ENCODE measurements at regions not wholly inside any gene's neighbourhood (a gene's known extent, or its start where the extent isn't known, plus 50 kb on each side); places are given as distances from the start of the nearest gene placed in this dataset.

DNA sequence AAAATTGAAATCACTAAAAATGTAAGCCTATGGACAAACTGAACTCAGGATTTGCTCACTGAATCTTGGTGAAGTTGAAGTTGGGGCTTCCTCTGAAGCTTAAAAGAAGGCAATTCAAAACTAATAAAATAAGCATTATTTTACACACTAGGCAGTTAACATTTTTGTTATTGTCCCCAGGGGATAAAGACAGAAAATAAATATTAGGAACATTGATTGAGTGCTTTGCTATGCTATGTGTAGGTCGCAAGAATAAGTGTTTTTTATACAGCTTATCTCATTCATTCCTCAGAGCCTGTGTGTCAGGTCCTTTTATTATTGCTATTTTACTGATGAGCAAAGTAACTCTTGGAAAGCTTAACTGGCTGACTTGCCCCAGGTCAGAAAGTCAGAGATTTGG, 82.2 kb downstream of the ZNF608 start:
- no peak for DNase-seq (ENCODE audit: low read depth in 4 of 4, low spot score in 1 of 4)

DNA sequence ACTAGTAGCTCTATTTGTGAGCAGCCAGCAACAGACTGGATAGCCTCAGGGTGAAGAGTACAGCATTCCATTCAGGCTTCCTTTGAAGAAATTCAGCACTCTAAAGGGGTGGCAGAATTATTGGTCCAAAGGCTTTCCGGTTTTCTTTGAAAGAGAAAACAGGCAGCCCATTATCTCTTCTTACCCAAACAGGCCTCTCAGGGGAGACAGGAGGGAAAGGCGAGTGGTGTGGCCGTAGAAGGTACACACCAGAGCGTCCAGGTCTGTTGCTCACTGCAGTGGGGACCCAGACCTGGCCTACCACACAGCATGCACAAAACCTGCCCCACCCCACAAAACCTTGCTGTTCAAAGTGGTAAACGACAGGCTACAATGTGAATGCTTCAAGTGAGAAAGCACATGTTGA, 83.3 kb downstream of the ZNF608 start:
- no peak for DNase-seq (ENCODE audit: low read depth in 4 of 4, low spot score in 1 of 4)

DNA sequence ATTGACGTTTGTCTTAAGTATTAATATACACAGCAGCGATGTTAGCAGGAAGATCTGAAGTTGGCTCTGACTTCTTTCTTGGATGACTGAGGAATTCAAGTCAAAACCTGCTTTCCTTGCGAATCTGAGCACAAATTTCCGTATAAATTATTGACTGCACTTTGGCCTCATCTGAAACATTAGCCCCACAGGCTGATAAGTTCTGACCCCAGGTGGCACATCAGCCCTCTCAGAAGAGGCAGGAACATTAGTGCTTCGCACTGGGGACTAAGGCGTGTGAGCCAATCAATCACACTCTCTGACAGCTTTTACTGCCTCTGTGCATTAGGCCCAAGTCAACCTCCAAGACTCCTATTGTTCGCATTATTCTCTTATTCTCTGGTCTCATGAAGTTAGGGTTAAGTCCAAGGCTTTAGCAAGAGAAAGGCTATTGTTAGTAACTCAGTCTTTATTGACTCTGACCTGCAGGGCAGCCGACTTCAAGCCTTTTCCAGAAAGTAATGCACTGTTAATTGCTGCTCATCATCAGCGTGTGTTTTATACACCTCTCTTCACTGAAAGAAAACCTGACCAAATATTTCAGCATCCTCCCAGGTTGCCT, 84.2 kb downstream of the ZNF608 start:
- no peak for DNase-seq (ENCODE audit: low read depth in 4 of 4, low spot score in 1 of 4)

DNA sequence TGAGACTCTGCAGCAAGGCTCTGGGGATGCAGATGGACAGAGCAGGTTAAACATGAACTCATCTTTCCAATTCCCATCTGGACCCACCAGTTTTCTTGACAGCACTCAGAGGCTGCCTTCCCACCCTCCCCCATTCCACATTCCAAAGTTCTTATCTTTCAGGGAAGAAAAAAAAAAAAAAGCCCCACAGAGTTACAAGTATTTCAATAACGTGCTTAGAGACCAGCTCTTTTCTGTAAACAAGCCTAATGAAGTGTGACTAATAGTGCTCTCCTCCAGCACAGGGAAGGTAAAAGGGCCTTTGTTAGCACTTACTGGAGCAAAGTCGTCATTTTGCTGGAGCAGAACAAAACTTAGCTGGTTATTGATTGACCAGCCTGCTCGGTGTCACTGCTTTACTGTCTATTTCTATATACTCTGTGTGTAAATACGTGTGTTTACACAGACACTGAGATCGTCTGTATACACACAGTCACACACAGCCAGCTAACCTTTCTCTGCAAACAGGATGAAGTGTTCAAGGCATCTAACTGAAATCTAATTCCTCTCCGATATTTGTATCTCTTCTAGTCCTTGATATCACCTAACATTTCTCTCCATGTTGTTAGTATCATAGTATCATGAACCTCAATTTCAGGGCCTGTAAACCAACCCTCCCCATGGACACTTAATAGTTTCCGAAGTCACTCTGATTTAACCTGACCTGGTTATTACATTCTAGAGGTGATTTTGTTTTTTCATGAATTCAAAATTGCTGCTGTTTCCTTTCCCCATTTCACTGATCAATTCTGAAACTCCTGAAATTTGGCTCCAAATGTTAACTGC, 84.9 kb downstream of the ZNF608 start:
- no peak for DNase-seq (ENCODE audit: low read depth in 4 of 4, low spot score in 1 of 4)

DNA sequence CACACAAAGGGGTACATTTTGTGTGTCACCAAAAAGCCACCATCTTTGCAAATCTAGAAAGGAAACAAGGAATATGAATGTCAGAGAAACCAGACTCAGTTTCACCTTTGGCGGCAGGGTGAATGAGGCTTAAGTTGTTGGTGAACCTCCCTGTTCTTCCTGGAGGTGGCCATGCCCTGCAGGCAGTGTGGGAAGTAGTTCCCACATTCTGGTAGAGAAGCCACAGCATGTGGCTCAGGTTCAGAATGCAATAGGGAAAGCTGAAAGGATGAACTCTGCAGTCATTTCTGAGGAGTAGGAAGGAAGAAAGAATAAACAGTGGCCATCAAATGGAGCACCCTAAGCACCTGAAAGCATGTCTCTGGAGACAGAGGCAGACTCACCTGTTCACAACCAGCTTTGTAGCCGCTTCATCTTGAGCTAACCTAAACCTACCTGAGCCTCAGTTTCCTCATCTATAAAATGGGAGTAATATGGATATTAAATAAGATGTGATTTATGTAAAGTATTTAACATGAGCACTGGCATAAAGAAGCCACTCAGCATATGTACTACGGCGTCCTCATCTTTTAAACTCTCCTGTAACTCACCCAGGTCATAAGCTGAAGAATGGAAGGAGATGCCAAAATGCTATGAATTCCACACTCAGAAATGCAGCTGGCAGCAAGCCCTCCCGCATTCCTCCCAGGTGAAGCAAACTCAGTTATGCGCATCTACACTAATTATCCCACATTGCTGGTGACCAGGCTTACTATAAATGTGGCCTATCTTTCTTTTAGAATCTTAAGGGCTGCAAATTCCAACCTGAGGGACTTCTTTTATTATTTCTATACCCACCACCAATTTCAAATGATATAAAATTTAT, 86.0 kb downstream of the ZNF608 start:
- no peak for DNase-seq (ENCODE audit: low read depth in 4 of 4, low spot score in 1 of 4)

DNA sequence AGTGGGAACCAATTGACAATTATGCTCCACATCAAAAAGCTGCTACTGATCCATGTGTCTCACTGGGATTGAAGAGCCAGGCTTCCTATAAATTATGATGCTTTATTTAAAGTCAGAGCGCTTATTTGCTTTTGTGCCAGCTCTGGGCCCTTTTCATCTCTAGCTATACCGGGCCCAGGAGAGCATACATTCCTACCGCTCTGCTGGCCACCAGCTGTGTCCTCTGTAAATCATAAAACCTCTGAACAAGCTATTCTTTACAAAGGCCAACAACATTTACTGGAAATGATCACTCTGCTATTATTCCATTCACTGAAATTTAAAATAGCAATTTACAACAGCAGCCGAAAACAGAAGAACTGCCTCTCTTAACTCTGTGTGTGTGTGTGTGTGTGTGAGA, 86.6 kb downstream of the ZNF608 start:
- DNase-seq (ENCODE audit: low read depth in 4 of 4, low spot score in 1 of 4), result no peak

DNA sequence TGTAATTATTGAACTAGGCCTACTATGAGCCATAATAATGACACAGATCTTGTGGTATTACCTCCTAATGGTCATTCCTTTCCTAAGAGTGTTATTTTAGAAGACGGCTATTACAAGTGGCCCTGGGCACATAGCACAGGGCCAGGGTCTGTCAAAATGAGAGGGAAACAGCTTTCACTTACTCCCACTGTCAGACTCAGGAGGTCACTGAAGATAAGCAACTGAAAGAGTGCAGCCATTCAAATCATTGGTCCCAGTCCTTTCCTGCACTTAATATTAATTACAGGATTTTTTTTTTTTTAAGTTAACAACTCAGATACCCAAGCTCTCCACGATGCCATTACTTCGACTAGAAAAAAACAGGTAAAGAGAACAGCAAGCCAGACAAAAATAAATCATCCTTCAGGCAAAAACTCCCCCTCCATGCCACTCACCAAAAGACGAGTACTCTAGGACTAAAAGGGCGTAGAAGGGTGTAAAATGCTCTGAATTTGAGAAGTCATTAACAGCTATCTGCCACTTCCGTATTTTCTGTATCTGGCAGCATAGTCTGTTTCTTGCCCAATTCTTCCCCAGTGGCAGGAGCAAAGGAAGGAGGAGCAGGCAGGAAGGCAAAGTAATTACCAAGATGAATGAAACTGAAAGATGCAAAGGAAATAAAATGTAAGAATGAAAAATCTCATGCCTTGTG, 87.4 kb downstream of the ZNF608 start:
- no peak for DNase-seq (ENCODE audit: low read depth in 4 of 4, low spot score in 1 of 4)

DNA sequence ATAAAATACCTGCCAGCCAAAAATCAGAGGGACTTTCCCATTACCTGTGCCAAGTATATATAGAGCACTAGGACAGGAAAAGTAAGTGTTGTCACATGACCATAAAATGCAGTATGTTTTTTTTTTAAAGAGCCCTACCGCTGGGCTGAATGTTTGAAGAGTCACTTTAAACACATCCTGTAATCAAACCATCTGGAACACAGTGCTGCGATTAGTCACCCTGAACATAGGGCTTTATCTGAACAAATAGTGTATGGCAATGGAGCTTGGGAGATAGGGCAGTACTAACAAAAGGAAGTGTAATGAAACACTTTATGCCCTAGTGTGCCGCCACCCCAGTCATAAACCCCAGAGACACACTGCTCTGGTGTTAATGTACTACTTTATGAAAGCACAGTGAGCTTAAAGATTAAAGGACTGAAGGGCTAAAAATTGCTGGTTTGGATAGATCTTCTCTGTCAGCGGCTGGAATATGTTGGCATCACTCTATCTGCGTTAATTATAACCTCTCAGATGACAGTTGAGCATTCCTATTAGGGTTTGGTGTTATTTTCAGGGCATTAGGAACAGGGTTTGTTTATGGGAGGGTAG, 90.4 kb downstream of the ZNF608 start:
- DNase-seq (ENCODE audit: low read depth in 4 of 4, low spot score in 1 of 4), result no peak

DNA sequence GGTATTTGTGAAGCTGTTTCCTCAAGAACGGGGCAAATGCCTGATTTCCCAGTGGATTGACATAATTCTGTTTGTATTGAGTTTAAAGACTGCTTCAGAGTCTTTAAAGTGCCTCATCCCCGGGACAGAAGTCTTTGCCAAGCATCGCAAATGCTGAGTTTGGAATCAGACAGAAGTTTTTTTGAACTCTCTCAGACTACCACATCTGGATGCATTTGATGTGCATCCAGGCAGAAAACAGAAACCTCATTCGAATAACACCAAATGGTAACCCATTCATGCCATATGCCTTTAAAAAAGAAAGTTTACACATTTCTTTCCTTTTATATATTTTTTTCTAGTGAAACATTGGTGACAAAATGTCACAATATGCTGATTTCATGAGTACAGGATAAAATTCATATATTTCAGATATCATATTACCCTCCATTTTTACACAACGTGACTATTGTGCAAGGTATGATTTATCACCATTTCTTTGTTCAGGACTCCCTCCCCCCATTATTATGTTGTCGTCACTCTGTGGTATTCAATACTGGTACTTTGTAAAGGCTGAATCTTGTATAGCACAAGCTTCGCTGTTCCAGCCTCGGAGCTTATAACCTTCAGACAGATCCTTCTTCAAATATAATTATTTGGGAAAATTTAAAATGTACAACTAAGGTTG, 91.1 kb downstream of the ZNF608 start:
- no peak for DNase-seq (ENCODE audit: low read depth in 4 of 4, low spot score in 1 of 4)

DNA sequence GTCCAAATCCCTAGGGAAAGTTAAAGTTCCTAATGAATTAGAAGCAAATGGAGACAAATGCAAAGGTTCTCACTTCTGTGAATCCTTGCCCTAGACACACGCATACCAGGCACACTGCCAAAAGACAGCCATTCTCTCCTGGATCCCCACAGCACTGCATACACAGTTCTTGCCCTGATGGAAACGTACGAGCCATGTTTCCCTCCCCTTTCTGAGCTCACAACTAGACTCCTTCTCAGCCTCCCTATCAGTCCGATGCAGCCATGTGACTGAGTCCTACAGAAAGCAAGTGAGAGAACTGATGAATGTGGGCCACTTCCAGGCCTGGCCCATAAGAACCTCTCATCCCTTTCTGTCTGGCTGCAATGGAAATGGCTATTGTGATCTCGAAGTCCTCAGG, 92.0 kb downstream of the ZNF608 start:
- DNase-seq (ENCODE audit: low read depth in 4 of 4, low spot score in 1 of 4), result no peak

DNA sequence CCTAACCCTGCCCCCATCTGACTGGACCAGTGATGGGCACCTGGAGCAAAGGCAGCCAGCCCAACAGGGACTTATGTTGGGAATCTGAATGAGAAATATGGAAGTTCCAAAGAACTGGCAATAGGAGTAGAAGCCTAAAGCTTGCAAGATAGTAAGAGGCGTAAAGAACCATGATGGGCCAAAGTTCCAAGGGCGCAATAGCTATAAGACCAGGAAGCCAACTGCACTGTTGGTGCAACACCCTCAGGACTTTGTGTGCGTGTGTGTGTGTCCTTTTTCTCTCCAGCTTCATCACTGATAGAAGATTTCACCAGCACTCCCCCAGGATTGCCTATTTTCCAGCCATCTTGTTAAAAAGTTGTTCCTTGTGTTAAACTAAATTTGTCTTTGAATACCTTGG, 92.8 kb downstream of the ZNF608 start:
- DNase-seq (ENCODE audit: low read depth in 4 of 4, low spot score in 1 of 4), result no peak

DNA sequence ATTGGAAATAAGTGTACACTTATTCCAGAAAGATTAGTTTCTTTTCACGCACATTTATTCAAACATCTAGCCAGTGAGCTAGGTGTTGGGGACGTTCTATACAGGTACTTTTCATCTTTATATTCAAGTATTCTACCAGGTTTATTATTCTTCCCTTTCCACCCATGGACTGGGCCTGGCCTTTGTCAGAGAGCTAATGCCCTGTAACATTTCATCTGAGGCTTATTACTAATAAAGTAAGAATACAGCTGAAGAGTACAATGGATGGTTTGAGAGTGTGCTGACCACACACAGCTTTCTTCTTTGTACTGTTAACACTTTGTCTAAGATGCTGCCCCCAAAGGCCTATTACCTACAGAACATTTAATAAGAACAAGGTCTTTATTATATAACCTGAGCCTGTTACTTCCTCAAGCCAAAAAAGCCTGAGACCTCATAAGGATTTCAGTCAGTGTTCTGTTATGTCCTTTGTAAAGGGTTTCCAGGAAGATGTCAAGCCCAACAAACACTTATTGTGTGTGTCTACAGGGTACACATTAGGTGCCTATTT, 93.5 kb downstream of the ZNF608 start:
- no peak for DNase-seq (ENCODE audit: low read depth in 4 of 4, low spot score in 1 of 4)

DNA sequence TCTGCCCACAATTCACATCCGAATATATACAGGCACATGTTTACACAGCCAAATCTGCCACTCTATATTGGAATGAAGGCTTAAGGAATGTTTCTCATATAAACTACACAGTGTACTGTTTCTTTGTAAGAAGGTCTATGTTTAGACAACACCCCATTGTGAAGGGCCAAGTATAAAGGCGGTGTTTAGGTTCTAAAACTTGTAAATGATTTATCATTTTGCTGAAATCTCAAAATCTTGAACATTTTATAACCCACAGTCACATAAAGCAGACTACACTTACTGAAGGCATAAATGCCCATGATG, 94.0 kb downstream of the ZNF608 start:
- no peak for DNase-seq (ENCODE audit: low read depth in 4 of 4, low spot score in 1 of 4)

DNA sequence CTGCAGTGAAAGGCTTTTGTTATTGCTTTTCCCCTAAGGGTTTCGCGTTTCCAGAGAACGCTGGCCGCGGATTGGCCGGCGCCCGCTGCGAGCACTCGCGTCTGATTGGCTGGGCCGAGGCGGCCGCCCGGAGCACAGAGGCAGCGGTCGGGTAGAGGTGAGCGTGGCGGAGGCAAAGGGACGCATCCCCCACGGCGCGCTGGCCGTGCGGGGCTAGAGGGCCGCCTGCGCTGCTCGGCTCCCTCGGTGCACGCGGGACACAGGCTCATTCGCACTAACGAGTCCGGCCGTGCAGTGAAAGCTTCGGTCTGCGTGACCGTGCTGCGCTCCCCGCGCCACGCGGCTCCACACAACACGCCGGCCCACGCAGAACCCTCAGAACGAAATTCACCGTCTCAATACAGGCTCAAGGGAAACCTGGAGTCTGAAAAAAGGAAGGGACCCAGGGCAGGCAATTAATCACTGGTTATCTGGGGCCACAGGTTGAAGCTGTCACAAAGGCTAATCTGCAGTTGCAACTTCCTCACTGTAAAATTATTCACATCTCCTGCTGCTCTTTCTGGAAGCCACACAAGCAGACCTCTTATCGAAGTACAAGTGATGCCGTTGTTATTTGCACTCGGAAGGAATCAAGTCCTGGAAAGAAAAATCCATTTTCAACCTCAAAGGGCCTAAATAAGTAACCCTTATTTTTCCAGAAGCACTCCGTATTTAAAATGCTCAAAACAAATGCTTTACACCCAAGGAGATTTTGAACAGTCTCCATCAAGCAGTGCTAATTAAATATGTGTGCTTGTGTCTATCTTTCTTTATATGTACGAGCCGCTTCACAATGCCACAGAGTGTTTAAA, 94.6 kb downstream of the ZNF608 start:
- peak in 2 of 4 experiments; percentile 1 to 8 for DNase-seq (ENCODE audit: low read depth in 4 of 4, low spot score in 1 of 4)

DNA sequence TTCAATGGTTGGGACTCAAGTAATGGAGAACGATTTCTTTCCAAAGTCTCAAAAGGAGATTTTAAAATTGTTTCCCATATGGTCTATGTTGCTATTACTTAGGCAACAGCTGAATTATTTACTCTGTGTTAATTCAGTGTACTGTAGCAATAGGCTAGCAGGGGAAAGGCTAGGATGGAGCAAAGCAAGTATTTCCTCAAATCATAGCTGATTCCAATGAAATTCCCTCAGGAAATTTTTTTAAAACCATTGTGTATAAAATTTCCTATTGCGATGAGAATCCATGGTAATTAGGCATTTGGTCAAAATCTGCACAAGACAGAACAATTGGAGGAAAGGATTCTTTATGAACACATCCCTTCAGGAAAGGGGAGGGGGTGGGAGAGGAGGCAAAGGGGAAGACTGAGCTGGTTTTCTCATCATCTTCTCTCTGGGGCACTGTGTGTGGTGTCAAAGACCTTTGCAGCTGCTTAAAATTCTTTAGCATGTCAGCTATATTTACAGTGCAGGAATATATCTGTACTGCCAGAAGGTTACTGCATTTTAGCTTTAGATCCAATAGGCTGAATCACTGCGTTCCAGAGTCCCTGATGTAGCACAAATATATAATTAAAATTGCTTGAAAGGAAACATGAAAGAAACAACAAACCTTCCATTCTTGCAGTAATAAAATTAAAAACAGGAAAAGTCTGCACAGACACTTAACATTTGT, 95.3 kb downstream of the ZNF608 start:
- DNase-seq (ENCODE audit: low read depth in 4 of 4, low spot score in 1 of 4), result no peak

DNA sequence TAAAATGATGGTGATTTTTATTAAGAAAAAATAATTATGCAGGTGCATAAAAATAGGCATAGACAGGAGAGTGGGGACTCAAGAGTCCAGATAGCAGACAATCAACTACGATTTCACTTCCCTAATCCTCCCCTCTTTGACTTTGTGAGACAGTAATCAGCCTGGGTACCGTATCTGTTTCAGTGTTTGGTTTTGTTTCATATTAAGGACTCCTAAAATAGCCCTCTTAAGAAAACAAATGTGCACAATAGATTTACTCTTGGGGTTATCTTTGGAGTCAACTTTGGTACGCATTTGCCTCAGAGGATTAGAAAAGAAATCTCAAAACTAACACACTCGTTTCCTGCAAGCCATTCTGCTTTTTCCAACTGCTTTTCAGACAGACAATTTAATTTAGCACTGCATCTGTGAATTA, 96.3 kb downstream of the ZNF608 start:
- no peak for DNase-seq (ENCODE audit: low read depth in 4 of 4, low spot score in 1 of 4)

DNA sequence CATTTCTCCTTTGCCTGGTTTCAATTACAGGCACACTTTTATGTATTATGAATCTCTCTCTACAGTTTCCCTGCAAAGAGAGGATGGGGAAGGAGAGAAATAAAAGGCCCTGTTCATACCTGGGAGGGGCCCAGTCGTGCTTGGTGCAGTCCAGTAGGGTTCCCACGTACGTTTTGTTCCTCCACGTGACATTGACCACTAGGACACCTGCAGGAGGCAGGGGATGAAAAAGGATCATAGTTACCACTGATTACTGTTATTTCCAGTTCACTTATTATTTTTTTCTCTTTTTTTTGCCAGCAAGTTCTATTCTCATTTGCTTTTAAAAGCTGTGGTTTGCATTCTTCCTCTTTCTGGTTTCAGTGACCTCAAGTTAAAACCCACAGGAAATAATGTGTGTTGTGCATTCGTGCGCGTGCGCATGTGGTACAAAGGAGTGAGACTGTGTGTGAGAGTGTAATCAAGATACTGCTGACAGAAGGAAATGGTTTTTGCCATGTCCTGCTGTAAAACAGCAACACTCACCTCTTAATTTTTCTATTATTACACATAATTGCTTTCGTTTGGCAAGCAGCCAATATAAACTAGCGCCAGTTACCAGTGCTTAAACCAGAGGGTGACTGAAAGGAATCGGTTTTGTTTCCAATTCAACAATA, 96.8 kb downstream of the ZNF608 start:
- DNase-seq (ENCODE audit: low read depth in 4 of 4, low spot score in 1 of 4), result peak in 2 of 4 experiments; percentile 25 to 32

DNA sequence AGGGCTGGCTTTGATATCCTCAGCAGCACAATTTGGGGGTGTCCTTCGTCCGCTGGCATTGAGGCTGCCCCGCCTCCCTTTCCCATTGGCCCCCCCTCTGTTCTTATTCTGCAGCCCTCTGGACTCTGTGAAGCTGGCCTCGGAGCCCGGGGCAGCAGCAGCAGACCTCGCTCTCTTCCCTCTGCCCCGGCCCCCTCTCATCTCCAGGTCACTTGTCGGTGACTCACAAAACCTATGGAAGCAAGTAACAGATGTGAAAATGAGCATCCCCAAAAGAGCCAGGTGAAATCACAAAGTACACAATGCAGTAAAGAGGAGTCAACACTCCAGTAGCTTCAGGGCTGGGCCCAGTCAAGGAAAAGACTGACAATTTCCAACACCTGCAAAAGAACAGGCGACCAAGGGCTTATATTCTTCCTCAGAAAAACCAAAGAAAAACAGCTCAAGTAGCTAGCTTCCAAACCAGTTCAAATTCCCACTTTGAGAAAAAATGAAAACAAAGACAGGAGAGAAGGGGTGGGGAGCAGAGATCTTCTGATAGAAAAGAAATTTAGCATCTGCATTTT, 97.5 kb downstream of the ZNF608 start:
- DNase-seq (ENCODE audit: low read depth in 4 of 4, low spot score in 1 of 4), result no peak
